ENCODE measurements at regions not wholly inside any gene's neighbourhood (a gene's known extent, or its start where the extent isn't known, plus 50 kb on each side); places are given as distances from the start of the nearest gene placed in this dataset.

GRCh38 chr3:70771426-70772147 lies 459.1 kb upstream of the MDFIC2 start:
- DNase-seq (ENCODE audit: low spot score in 2 of 2), result no peak
- intact Hi-C loops (cut with DNase I; ENCODE audit: low total_unique reads), result no loop called here
- no peaks in the 10 kb centered on the region for H3K27me3 ChIP-seq
- no peak overlapping the region for H3K27ac ChIP-seq
- no peaks in the 10 kb centered on the region for H3K9me3 ChIP-seq
- no peak overlapping the region for H3K4me3 ChIP-seq
- TF ChIP-seq POLR2AphosphoS5 (IDR thresholded peaks at IDR 0.05), result no peak
- TF ChIP-seq CTCF (IDR thresholded peaks at IDR 0.05), result no peak
- TF ChIP-seq POLR2A (IDR thresholded peaks at IDR 0.05), result no peak
- no peaks in the 10 kb centered on the region for H3K36me3 ChIP-seq
- no peaks in the 10 kb centered on the region for H3K4me1 ChIP-seq

- DNase-seq (ENCODE audit: low spot score in 2 of 2), result no peak
- Histone ChIP-seq H3K4me3 (no peak overlapping the region), H3K27ac (no peak overlapping the region), H3K36me3 (no peaks in the 10 kb centered on the region), H3K4me1 (no peaks in the 10 kb centered on the region), H3K27me3 (no peaks in the 10 kb centered on the region), H3K9me3 (no peaks in the 10 kb centered on the region)
- intact Hi-C loops (cut with DNase I; ENCODE audit: low total_unique reads), result no loop called here
- no peak for TF ChIP-seq POLR2AphosphoS5 (IDR thresholded peaks at IDR 0.05)
- TF ChIP-seq POLR2A (IDR thresholded peaks at IDR 0.05), result no peak
- TF ChIP-seq CTCF (IDR thresholded peaks at IDR 0.05), result no peak
Observed at GRCh38 chr3:70770650-70771049, 458.2 kb upstream of the MDFIC2 start.

- no peak for DNase-seq (ENCODE audit: low spot score in 2 of 2)
- Histone ChIP-seq H3K27me3 (no peaks in the 10 kb centered on the region), H3K4me1 (no peaks in the 10 kb centered on the region), H3K27ac (no peak overlapping the region), H3K9me3 (no peaks in the 10 kb centered on the region), H3K36me3 (no peaks in the 10 kb centered on the region), H3K4me3 (no peak overlapping the region)
- TF ChIP-seq CTCF (IDR thresholded peaks at IDR 0.05) (no peak), POLR2AphosphoS5 (IDR thresholded peaks at IDR 0.05) (no peak), POLR2A (IDR thresholded peaks at IDR 0.05) (no peak)
- intact Hi-C loops (cut with DNase I; ENCODE audit: low total_unique reads), result no loop called here
Observed at GRCh38 chr3:70766301-70766700, 453.9 kb upstream of the MDFIC2 start.

- Histone ChIP-seq H3K4me1 (no peaks in the 10 kb centered on the region), H3K27ac (no peak overlapping the region), H3K9me3 (no peaks in the 10 kb centered on the region), H3K36me3 (no peaks in the 10 kb centered on the region), H3K27me3 (no peaks in the 10 kb centered on the region), H3K4me3 (no peak overlapping the region)
- TF ChIP-seq POLR2A (IDR thresholded peaks at IDR 0.05) (no peak), CTCF (IDR thresholded peaks at IDR 0.05) (no peak), POLR2AphosphoS5 (IDR thresholded peaks at IDR 0.05) (no peak)
- DNase-seq (ENCODE audit: low spot score in 2 of 2), result no peak
- intact Hi-C loops (cut with DNase I; ENCODE audit: low total_unique reads), result no loop called here
Observed at GRCh38 chr3:70763894-70764293, 451.5 kb upstream of the MDFIC2 start.

- Histone ChIP-seq H3K36me3 (no peaks in the 10 kb centered on the region), H3K4me1 (no peaks in the 10 kb centered on the region), H3K27ac (no peak overlapping the region), H3K4me3 (no peak overlapping the region), H3K27me3 (no peaks in the 10 kb centered on the region), H3K9me3 (no peaks in the 10 kb centered on the region)
- DNase-seq (ENCODE audit: low spot score in 2 of 2), result no peak
- intact Hi-C loops (cut with DNase I; ENCODE audit: low total_unique reads), result no loop called here
- TF ChIP-seq POLR2A (IDR thresholded peaks at IDR 0.05) (no peak), POLR2AphosphoS5 (IDR thresholded peaks at IDR 0.05) (no peak), CTCF (IDR thresholded peaks at IDR 0.05) (no peak)
Observed at GRCh38 chr3:70757658-70758057, 445.2 kb upstream of the MDFIC2 start.
